H1 (cell line): ENCODE measurements at regions not wholly inside any gene's neighbourhood (a gene's known extent, or its start where the extent isn't known, plus 50 kb on each side); places are given as distances from the start of the nearest gene placed in this dataset.

Experiments used
- CTCF ChIA-PET: fragments of 300-600 bp; sonication (Branson Sonifier 250); formaldehyde crosslinking; loops from one replicate; lab custom pipeline; 2021; ENCODE audit not compliant: partially characterized antibody; lab: Charles Lee
- POLR2A ChIA-PET: fragments of 300-600 bp; sonication (Branson Sonifier 250); formaldehyde crosslinking; loops from one replicate; lab custom pipeline; 2021; ENCODE audit warnings: inconsistent platforms; ENCODE audit not compliant: partially characterized antibody; lab: Charles Lee
- DNase-seq, 2 experiments: peaks; one replicate each; pipeline versions ENCODE4 v3.0.0 to v3.0.0-alpha.2; 2010 to 2022; ENCODE audit warnings: low spot score in 2 of 2, low read depth in 1 of 2, mixed read lengths in 1 of 2
- FAIRE-seq: peaks from 2 replicates; lab custom pipeline; 2011; peaks lifted over from hg19 to GRCh38; lab: Jason Lieb, UNC
- H2AFZ ChIP-seq: 2 replicates; pipeline ENCODE4 v1.8.1; 2012; ENCODE audit warnings: low read length, inconsistent platforms
- H2AK5ac ChIP-seq: 2 replicates; pipeline ENCODE4 v1.6.1; 2013; ENCODE audit warnings: low read depth, low read length
- H2BK120ac ChIP-seq: replicated peaks from 2 replicates; pipeline ENCODE3; 2013; ENCODE audit warnings: low read depth, low read length, inconsistent platforms
- H2BK12ac ChIP-seq: 2 replicates; pipeline ENCODE4 v1.6.1; 2013; ENCODE audit warnings: low read depth, low read length
- H2BK15ac ChIP-seq: 2 replicates; pipeline ENCODE4 v1.6.1; 2013; ENCODE audit warnings: low read length
- H2BK20ac ChIP-seq: 2 replicates; pipeline ENCODE4 v1.6.1; 2013; ENCODE audit warnings: low read length
- H2BK5ac ChIP-seq: 2 replicates; pipeline ENCODE4 v1.6.1; 2013; ENCODE audit warnings: low read depth, low read length
- H3K14ac ChIP-seq: 2 replicates; pipeline ENCODE4 v1.6.1; 2013; ENCODE audit warnings: inconsistent platforms; ENCODE audit not compliant: insufficient read length
- H3K18ac ChIP-seq: 2 replicates; pipeline ENCODE4 v1.6.1; 2013; ENCODE audit warnings: low read length; ENCODE audit errors: extremely low read depth
- H3K23ac ChIP-seq: 2 replicates; pipeline ENCODE4 v1.6.1; 2013; ENCODE audit warnings: inconsistent platforms; ENCODE audit not compliant: insufficient read length
- H3K23me2 ChIP-seq: 2 replicates; pipeline ENCODE4 v1.6.1; 2013; ENCODE audit warnings: low read depth, low read length
- H3K27ac ChIP-seq: 2 replicates; pipeline ENCODE4 v1.6.1; 2011; ENCODE audit warnings: low read depth, low read length, inconsistent platforms
- H3K27me3 ChIP-seq, 4 experiments: replicated peaks in 1 of 4; 1 replicate in 1 of 4; 2 replicates in 3 of 4; pipeline versions ENCODE4 v1.6.1 to v1.8.1; 2011 to 2013; ENCODE audit warnings: low read length in 3 of 4, mild to moderate bottlenecking in 3 of 4, inconsistent platforms in 2 of 4, mixed read lengths in 2 of 4, moderate library complexity in 1 of 4; ENCODE audit not compliant: control insufficient read depth in 3 of 4, insufficient read depth in 3 of 4; ENCODE audit errors: extremely low read depth in 1 of 4
- H3K36me3 ChIP-seq, 4 experiments: 2 replicates each; pipeline versions ENCODE4 v1.6.1 to v1.8.1; 2011 to 2013; ENCODE audit warnings: mild to moderate bottlenecking in 4 of 4, low read length in 3 of 4, moderate library complexity in 2 of 4, control low read depth in 1 of 4, inconsistent platforms in 1 of 4; ENCODE audit not compliant: insufficient read depth in 4 of 4, control insufficient read depth in 2 of 4
- H3K4ac ChIP-seq: replicated peaks from 2 replicates; pipeline ENCODE3; 2013; ENCODE audit warnings: low read length, low read depth, mixed read lengths, inconsistent platforms; ENCODE audit not compliant: insufficient read length
- H3K4me1 ChIP-seq, 4 experiments: replicated peaks in 1 of 4; 1 replicate in 1 of 4; 2 replicates in 3 of 4; pipeline versions ENCODE4 v1.6.1 to v1.8.1; 2011 to 2013; ENCODE audit warnings: low read length in 3 of 4, inconsistent platforms in 2 of 4, mixed read lengths in 1 of 4; ENCODE audit not compliant: insufficient read depth in 4 of 4, control insufficient read depth in 3 of 4
- H3K4me2 ChIP-seq, 2 experiments: 2 replicates each; pipeline versions ENCODE4 v1.6.1 to v1.8.1; 2011 to 2013; ENCODE audit warnings: low read depth in 2 of 2, low read length in 2 of 2, control low read depth in 1 of 2, inconsistent platforms in 1 of 2, mild to moderate bottlenecking in 1 of 2; ENCODE audit not compliant: insufficient read depth in 1 of 2
- H3K4me3 ChIP-seq, 4 experiments: fragments of 200-600, 300-600 bp in 1 of 4; sonication (generic), shearing (Covaris generic), sonication (Bioruptor Twin) in 1 of 4; 2 replicates each; pipeline versions ENCODE4 v1.5.1 to v1.8.1; 2011 to 2016; ENCODE audit warnings: low read length in 4 of 4, low read depth in 3 of 4, control low read depth in 2 of 4, inconsistent platforms in 2 of 4, mild to moderate bottlenecking in 2 of 4, mixed read lengths in 1 of 4, moderate library complexity in 1 of 4; ENCODE audit not compliant: insufficient read depth in 2 of 4; ENCODE audit errors: extremely low read depth in 1 of 4
- H3K56ac ChIP-seq: replicated peaks from 2 replicates; pipeline ENCODE3; 2013; ENCODE audit warnings: low read depth, mild to moderate bottlenecking, mixed read lengths, low read length, inconsistent platforms; ENCODE audit not compliant: insufficient read length
- H3K79me1 ChIP-seq: 2 replicates; pipeline ENCODE4 v1.6.1; 2013; ENCODE audit warnings: low read depth, low read length, control low read depth
- H3K79me2 ChIP-seq, 2 experiments: 2 replicates each; pipeline versions ENCODE4 v1.6.1 to v1.8.1; 2012 to 2013; ENCODE audit warnings: low read length in 2 of 2, mild to moderate bottlenecking in 2 of 2, inconsistent platforms in 1 of 2; ENCODE audit not compliant: insufficient read depth in 2 of 2, control insufficient read depth in 1 of 2
- H3K9ac ChIP-seq, 4 experiments: replicated peaks in 1 of 4; 1 replicate in 1 of 4; 2 replicates in 3 of 4; pipeline versions ENCODE4 v1.6.1 to v1.8.1; 2011 to 2013; ENCODE audit warnings: low read depth in 3 of 4, low read length in 3 of 4, control low read depth in 2 of 4, mild to moderate bottlenecking in 2 of 4, moderate library complexity in 2 of 4, inconsistent platforms in 1 of 4; ENCODE audit errors: extremely low read depth in 1 of 4
- H3K9me3 ChIP-seq, 2 experiments: 2 replicates each; pipeline versions ENCODE4 v1.6.1 to v1.8.1; 2012 to 2013; ENCODE audit warnings: mild to moderate bottlenecking in 2 of 2, moderate library complexity in 2 of 2, control low read depth in 1 of 2, inconsistent platforms in 1 of 2, low read depth in 1 of 2, low read length in 1 of 2, mixed read lengths in 1 of 2; ENCODE audit not compliant: insufficient read depth in 2 of 2
- H4K20me1 ChIP-seq, 2 experiments: replicated peaks in 1 of 2; 2 replicates each; pipeline versions ENCODE3 to v1.8.1; 2011 to 2013; ENCODE audit warnings: inconsistent platforms in 2 of 2, low read length in 2 of 2, mild to moderate bottlenecking in 1 of 2; ENCODE audit not compliant: insufficient read depth in 2 of 2, control insufficient read depth in 1 of 2
- H4K5ac ChIP-seq: 2 replicates; pipeline ENCODE4 v1.6.1; 2013; ENCODE audit warnings: low read length, low read depth, mixed read lengths, inconsistent platforms; ENCODE audit not compliant: insufficient read length
- H4K8ac ChIP-seq: 2 replicates; pipeline ENCODE4 v1.8.0; 2013; ENCODE audit warnings: mild to moderate bottlenecking, moderate library complexity, low read length, inconsistent platforms; ENCODE audit not compliant: insufficient read depth; ENCODE audit errors: extremely low read depth
- H4K91ac ChIP-seq: replicated peaks from 2 replicates; pipeline ENCODE3; 2013; ENCODE audit warnings: low read length, mixed read lengths, inconsistent platforms; ENCODE audit not compliant: insufficient read length
- CHD2 ChIP-seq: IDR thresholded peaks from 2 replicates; pipeline ENCODE4 v1.6.1; 2012; ENCODE audit warnings: low read length, improper control_type of control experiment
- CTBP2 ChIP-seq: IDR thresholded peaks from 2 replicates; pipeline ENCODE4 v1.7.0; 2011; ENCODE audit warnings: borderline replicate concordance, mild to moderate bottlenecking, moderate library complexity, mixed read lengths, low read length; ENCODE audit not compliant: insufficient read depth, insufficient read length
- EGR1 ChIP-seq: IDR thresholded peaks from 2 replicates; pipeline ENCODE4 v1.6.1; 2011; ENCODE audit warnings: low read depth, low read length, borderline replicate concordance
- EP300 ChIP-seq, 2 experiments: IDR thresholded peaks; 1 replicate in 1 of 2; 2 replicates in 1 of 2; pipeline ENCODE4 v1.6.1; 2011 to 2012; ENCODE audit warnings: low read depth in 2 of 2, low read length in 2 of 2, mild to moderate bottlenecking in 2 of 2, borderline replicate concordance in 1 of 2, inconsistent platforms in 1 of 2, moderate library complexity in 1 of 2
- FOSL1 ChIP-seq: IDR thresholded peaks from 2 replicates; pipeline ENCODE4 v1.6.1; 2011; ENCODE audit warnings: mild to moderate bottlenecking, low read depth, low read length, moderate library complexity; ENCODE audit not compliant: insufficient read depth
- MAFK ChIP-seq: IDR thresholded peaks from 2 replicates; pipeline ENCODE4 v1.6.1; 2012; ENCODE audit warnings: low read depth, mild to moderate bottlenecking, improper control_type of control experiment, low read length
- RAD21 ChIP-seq, 2 experiments: IDR thresholded peaks in 1 of 2; conservative IDR thresholded peaks in 1 of 2; 2 replicates each; pipeline ENCODE4 v1.6.1; 2011; ENCODE audit warnings: low read depth in 2 of 2, low read length in 2 of 2, improper control_type of control experiment in 1 of 2, inconsistent platforms in 1 of 2, mild to moderate bottlenecking in 1 of 2, moderate library complexity in 1 of 2
- RXRA ChIP-seq: IDR thresholded peaks from 2 replicates; pipeline ENCODE4 v1.6.1; 2011; ENCODE audit warnings: low read depth, mild to moderate bottlenecking, low read length, moderate library complexity; ENCODE audit not compliant: insufficient read depth
- TAF1 ChIP-seq: IDR thresholded peaks from 2 replicates; pipeline ENCODE4 v1.6.1; 2011; ENCODE audit warnings: mild to moderate bottlenecking, low read depth, low read length
- YY1 ChIP-seq: IDR thresholded peaks from 2 replicates; pipeline ENCODE4 v1.6.1; 2011; ENCODE audit warnings: low read depth, mild to moderate bottlenecking, low read length
- ZNF274 ChIP-seq: IDR thresholded peaks from 2 replicates; pipeline ENCODE4 v1.7.0; 2012; ENCODE audit warnings: low read length, borderline replicate concordance; ENCODE audit errors: extremely low read depth
- WGBS, 2 experiments: shearing (Covaris generic) in 1 of 2; methylation state at CpG; one replicate each; pipeline versions ENCODE4 v1.1.6 to v1.1.7; 2013 to 2015; ENCODE audit warnings: low lambda C conversion rate in 2 of 2, mixed read lengths in 2 of 2, inconsistent platforms in 1 of 2, low coverage in 1 of 2, missing lambda C conversion rate in 1 of 2; ENCODE audit not compliant: insufficient replicate concordance in 2 of 2, insufficient coverage in 1 of 2, insufficient read length in 1 of 2; ENCODE audit errors: extremely low coverage in 1 of 2, missing lambda C conversion rate in 1 of 2; 5-methylcytosine and 5-hydroxymethylcytosine counted together
- TF ChIP-seq, protein P1 (sequence below): IDR thresholded peaks from 2 replicates; pipeline ENCODE4 v1.6.1; 2012; ENCODE audit warnings: inconsistent platforms

DNA sequence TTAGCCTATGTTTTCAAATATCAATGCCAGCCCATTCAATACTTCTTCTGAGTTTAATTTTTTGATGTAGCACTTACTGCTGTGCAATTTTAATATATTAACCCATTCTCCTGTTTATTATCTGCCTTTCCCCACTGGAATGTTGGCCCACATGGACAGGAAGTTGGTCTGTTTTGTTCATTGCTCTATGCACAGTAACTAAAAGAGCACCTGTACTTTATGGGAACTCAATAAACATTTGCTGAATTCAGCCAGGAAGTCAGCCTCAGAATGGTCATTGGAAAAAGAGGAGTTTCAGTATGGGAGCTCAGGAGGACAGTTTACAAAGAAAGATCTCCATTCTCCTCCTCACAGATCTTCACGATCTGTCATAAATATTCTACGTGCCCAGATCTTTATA lies 510.5 kb upstream of the AGA start:
- Histone ChIP-seq H4K8ac (no peak overlapping the region), H3K9me3 (no peaks in the 10 kb centered on the region), H3K9ac (no peak overlapping the region)

More for the DNA sequence above, 510.5 kb upstream of the AGA start:
- Histone ChIP-seq H3K23ac (no peak overlapping the region), H2AK5ac (no peak overlapping the region), H3K4ac (no peak overlapping the region), H3K4me1 (no peaks in the 10 kb centered on the region), H3K4me3 (no peak overlapping the region), H2BK120ac (no peak overlapping the region), H3K36me3 (no peaks in the 10 kb centered on the region), H4K5ac (no peak overlapping the region), H2BK15ac (no peak overlapping the region), H2BK5ac (no peak overlapping the region), H3K14ac (no peak overlapping the region), H4K20me1 (no peaks in the 10 kb centered on the region), H2BK20ac (no peak overlapping the region), H2AFZ (no peak overlapping the region), H3K79me2 (no peaks in the 10 kb centered on the region), H3K27me3 (no peaks in the 10 kb centered on the region), H3K56ac (no peak overlapping the region), H4K91ac (no peak overlapping the region), H3K23me2 (no peaks in the 10 kb centered on the region), H3K27ac (no peak overlapping the region), H3K79me1 (no peaks in the 10 kb centered on the region), H2BK12ac (no peak overlapping the region), H3K18ac (no peak overlapping the region), H3K4me2 (no peak overlapping the region)
- DNase-seq (no peak), FAIRE-seq (no peak)
- TF ChIP-seq EGR1, result no peak
- TF ChIP-seq, protein P1, sequence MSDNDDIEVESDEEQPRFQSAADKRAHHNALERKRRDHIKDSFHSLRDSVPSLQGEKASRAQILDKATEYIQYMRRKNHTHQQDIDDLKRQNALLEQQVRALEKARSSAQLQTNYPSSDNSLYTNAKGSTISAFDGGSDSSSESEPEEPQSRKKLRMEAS, result no peak
- TF ChIP-seq ZNF274, result no peak
- no peak for TF ChIP-seq RXRA
- no peak for TF ChIP-seq YY1
- no peak for TF ChIP-seq TAF1
- TF ChIP-seq RAD21 (IDR thresholded peaks at IDR 0.05 in 1 of 2, conservative IDR thresholded peaks at IDR 0.05 in 1 of 2; ENCODE audit: low read depth in 2 of 2, low read length in 2 of 2), result no peak
- TF ChIP-seq CTBP2, result no peak
- no peak for TF ChIP-seq CHD2
- no peak for TF ChIP-seq MAFK
- no peak for TF ChIP-seq EP300 (IDR thresholded peaks at IDR 0.05; ENCODE audit: borderline replicate concordance in 1 of 2, low read depth in 2 of 2, low read length in 2 of 2)
- TF ChIP-seq FOSL1, result no peak
- ChIA-PET CTCF (no interaction called here), POLR2A (no interaction called here)
- 97% methylated on average over 2 of the region's 2 CpGs; no CpG with 5 or more reads in 1 of the 2 experiments for WGBS, 2 experiments
